Adrenal gland (tissue), 9 donors: ENCODE measurements at regions not wholly inside any gene's neighbourhood (a gene's known extent, or its start where the extent isn't known, plus 50 kb on each side); places are given as distances from the start of the nearest gene placed in this dataset.
A peak's percentile ranks its signal among the peaks of the same experiment; 100 is the strongest.
"Not testable (repeated sequence)": the region's sequence is repeated elsewhere in the genome, so short reads cannot be mapped to it uniquely, and the experiment has no call there.

Experiments
- DNase-seq, 7 donors: peaks; one replicate each; pipeline ENCODE4 v3.0.0-alpha.2; 2019 to 2020
- H3K27ac ChIP-seq, 5 donors: fragments of 200-600 bp; sonication (generic) in 4 of 5; 1 replicate in 3 of 5; 2 replicates in 2 of 5; pipeline versions ENCODE4 v1.5.1 to v1.8.0; 2016 to 2020; ENCODE audit warnings: mild to moderate bottlenecking in 1 of 5
- H3K27me3 ChIP-seq: fragments of 200-600 bp; 2 replicates; pipeline ENCODE4 v1.8.0; 2021
- H3K36me3 ChIP-seq, 2 donors: fragments of 200-600 bp; replicated peaks in 1 of 2; 1 replicate in 1 of 2; 2 replicates in 1 of 2; pipeline versions ENCODE4 v1.5.1 to v1.8.0; 2018 to 2022
- H3K4me1 ChIP-seq, 2 donors: fragments of 200-600 bp; replicated peaks in 1 of 2; 1 replicate in 1 of 2; 2 replicates in 1 of 2; pipeline versions ENCODE4 v1.5.1 to v1.8.0; 2018 to 2021
- H3K4me3 ChIP-seq, 4 donors: fragments of 200-600 bp; sonication (generic) in 3 of 4; one replicate each; pipeline ENCODE4 v1.5.1; 2016 to 2018
- H3K9me3 ChIP-seq, 3 donors: fragments of 200-600 bp; sonication (generic) in 1 of 3; replicated peaks in 1 of 3; 1 replicate in 2 of 3; 2 replicates in 1 of 3; pipeline versions ENCODE4 v1.5.1 to v1.8.0; 2016 to 2021
- CTCF ChIP-seq, 6 experiments: fragments of 450-650 bp in 4 of 6; fragments of 200-600 bp in 2 of 6; sonication (generic) in 1 of 6; IDR thresholded peaks; 1 replicate in 5 of 6; 2 replicates in 1 of 6; pipeline versions ENCODE4 v1.5.1 to v1.8.0; 2016 to 2021; ENCODE audit warnings: antibody characterized with exemption in 6 of 6, mild to moderate bottlenecking in 2 of 6, moderate library complexity in 1 of 6
- POLR2A ChIP-seq, 2 donors: fragments of 450-650 bp; IDR thresholded peaks; one replicate each; pipeline ENCODE4 v1.6.1; 2017; ENCODE audit warnings: antibody characterized with exemption in 2 of 2, mild to moderate bottlenecking in 2 of 2, moderate library complexity in 1 of 2
- WGBS, 4 donors: extraction: QIAGEN DNeasy Blood & Tissue Kit in 2 of 4; methylation state at CpG; one replicate each; pipeline versions ENCODE4 v1.1.5 to v1.1.7; 2013 to 2017; 5-methylcytosine and 5-hydroxymethylcytosine counted together
- intact Hi-C, 2 donors: fragments of 100-400 bp; cut with DNase I; formaldehyde crosslinking; loops; one replicate each; pipeline versions ENCODE4 v1.14.1 to v1.15.0; 2022 to 2023
- donor health status: healthy with polysubstance abuse.
- donor health status: Bipolar disorder and iron deficiency.
- donor health status: DM: yes; HTN: yes; CAD: no.
- donor health status: DM: no; HTN: no; CAD: no.
- donor health status: DM: no; HTN: no; CAD: no.

GRCh38 chr12:47360093-47360480 is 280.3 kb upstream of the AMIGO2 start:
- H3K4me3 ChIP-seq: no peak overlapping the region
- intact Hi-C loops: no loop called here

DNA sequence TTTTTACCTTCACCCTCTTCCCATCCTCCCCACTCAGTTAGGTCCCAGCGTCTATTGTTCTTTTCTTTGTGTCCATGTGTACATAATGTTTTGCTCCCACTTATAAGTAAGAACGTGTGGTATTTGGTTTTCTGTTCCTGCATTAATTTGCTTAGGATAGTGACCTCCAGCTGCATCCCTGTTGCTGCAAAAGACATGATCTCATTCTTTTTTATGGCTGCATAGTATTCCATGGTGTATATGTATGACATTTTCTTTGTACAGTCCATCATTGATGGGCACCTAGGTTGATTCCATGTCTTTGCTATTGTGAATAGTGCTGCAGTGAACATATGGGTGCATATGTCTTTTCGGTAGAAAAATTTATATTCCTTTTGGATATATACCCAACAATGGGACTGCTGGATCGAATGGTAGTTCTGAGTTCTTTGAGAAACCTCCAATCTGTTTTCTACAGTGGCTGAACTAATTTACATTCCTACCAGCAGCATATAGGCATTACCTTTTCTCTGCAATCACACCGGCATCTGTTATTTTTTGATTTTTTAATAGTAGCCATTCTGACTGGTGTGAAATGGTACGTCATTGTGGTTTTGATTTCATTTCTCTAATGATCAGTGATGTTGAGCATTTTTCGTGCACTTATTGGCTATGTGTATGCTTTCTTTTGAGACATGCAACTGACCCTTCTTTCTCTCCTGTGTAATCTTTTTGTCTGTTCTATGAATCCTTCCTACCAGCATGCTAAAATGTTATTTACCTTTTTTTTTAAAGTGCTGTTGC is 279.7 kb upstream of the AMIGO2 start:
- no peak for DNase-seq
- Histone ChIP-seq H3K27me3 (no peaks in the 10 kb centered on the region), H3K4me3 (no peak overlapping the region), H3K27ac (no peak overlapping the region), H3K36me3 (no peaks in the 10 kb centered on the region), H3K9me3 (no peaks in the 10 kb centered on the region), H3K4me1 (peaks cover 0 to 10% of the 10 kb centered on the region in 2 donors)
- 86 to 95% (median 89%) methylated on average over 7 of the region's 7 CpGs for WGBS, 4 donors
- TF ChIP-seq CTCF (IDR thresholded peaks at IDR 0.05) (no peak), POLR2A (IDR thresholded peaks at IDR 0.05) (no peak)
- intact Hi-C loops: no loop called here

More at GRCh38 chr12:47360093-47360480, 280.3 kb upstream of the AMIGO2 start:
- no peaks in the 10 kb centered on the region for H3K36me3 ChIP-seq
- H3K27ac ChIP-seq: peak overlapping the region in 2 of 5 donors; percentile 62
- DNase-seq: no peak
- H3K4me1 ChIP-seq: peaks cover 0 to 10% of the 10 kb centered on the region in 2 donors
- H3K27me3 ChIP-seq: no peaks in the 10 kb centered on the region
- WGBS, 4 donors: 43 to 68% (median 59%) methylated on average over 1 of the region's 1 CpG
- TF ChIP-seq POLR2A (IDR thresholded peaks at IDR 0.05): no peak
- TF ChIP-seq CTCF (IDR thresholded peaks at IDR 0.05): no peak
- H3K9me3 ChIP-seq: no peaks in the 10 kb centered on the region

DNA sequence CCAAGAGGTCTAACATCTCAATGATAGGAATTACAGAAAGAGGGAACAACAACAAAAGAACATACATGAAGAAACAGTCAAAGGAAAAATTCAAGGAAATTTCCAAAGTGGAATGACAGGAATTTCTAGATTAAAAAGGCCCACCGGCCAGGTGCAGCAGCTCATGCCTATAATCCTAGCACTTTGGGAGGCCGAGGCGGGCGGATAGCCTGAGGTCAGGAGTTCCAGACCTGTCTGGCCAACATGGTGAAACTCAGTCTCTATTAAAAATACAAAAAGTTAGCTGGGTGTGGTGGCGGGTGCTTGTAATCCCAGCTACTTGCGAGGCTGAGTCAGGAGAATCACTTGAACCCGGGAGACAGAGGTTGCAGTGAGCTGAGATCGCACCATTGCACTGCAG is 277.2 kb upstream of the AMIGO2 start:
- H3K36me3 ChIP-seq, H3K4me3 ChIP-seq, H3K27me3 ChIP-seq, intact Hi-C loops, DNase-seq, H3K4me1 ChIP-seq, H3K9me3 ChIP-seq: not testable (repeated sequence)
- 92 to 98% (median 94%) methylated on average over 8 of the region's 8 CpGs for WGBS, 4 donors
- H3K27ac ChIP-seq: peak overlapping the region in 1 of 5 donors; percentile 7

GRCh38 chr12:47356129-47356700 is 276.5 kb upstream of the AMIGO2 start:
- peak overlapping the region in 1 of 5 donors; percentile 7 for H3K27ac ChIP-seq
- no peaks in the 10 kb centered on the region for H3K27me3 ChIP-seq
- H3K4me1 ChIP-seq: peaks cover 0 to 10% of the 10 kb centered on the region in 2 donors
- TF ChIP-seq POLR2A (IDR thresholded peaks at IDR 0.05) (no peak), CTCF (IDR thresholded peaks at IDR 0.05) (no peak)
- 40 to 52% (median 43%) methylated on average over 3 of the region's 3 CpGs for WGBS, 4 donors
- no peak overlapping the region for H3K4me3 ChIP-seq
- intact Hi-C loops: no loop called here
- peak in 1 of 7 donors; percentile 31 for DNase-seq
- no peaks in the 10 kb centered on the region for H3K36me3 ChIP-seq
- H3K9me3 ChIP-seq: no peaks in the 10 kb centered on the region
